ENCODE measurements at regions not wholly inside any gene's neighbourhood (a gene's known extent, or its start where the extent isn't known, plus 50 kb on each side); places are given as distances from the start of the nearest gene placed in this dataset.

DNA sequence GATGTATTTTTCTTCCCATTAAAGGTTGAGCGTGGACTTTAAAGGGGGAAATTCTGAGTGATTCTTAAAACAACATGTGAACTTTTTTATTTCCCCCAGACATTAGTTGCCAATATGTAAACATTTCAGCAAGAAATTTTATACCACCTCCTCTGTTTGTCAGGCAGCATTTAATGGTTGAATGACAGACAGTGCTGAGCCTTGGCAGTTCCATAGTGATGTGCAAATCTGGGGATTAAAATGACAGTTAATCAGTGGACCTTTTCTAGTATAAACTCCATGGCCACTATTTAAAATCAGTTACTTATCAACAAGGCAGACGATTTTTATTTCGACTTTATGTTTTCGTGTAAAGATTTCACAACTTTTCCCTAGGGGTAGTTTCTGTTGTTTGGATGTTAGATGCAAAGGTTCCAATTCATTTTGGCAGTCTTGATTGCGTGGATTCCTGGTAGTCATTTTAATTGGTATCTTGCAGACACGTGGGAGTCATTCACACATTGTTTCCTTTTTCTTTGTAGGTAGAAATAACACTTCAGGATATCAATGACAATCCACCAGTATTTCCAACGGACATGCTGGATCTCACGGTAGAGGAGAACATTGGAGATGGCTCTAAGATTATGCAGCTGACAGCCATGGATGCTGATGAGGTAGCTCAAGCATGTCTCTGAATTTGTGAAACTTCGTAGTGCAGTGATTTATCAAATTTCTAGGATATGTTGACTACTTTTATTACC, 83.7 kb downstream of the FAT4 start:
- no peaks in the 10 kb centered on the region for H3K4me1 Mint-ChIP-seq
- H2AFZ ChIP-seq (ENCODE audit: insufficient read depth, low read depth, low read length, poor library complexity, severe bottlenecking) = no peak overlapping the region

DNA sequence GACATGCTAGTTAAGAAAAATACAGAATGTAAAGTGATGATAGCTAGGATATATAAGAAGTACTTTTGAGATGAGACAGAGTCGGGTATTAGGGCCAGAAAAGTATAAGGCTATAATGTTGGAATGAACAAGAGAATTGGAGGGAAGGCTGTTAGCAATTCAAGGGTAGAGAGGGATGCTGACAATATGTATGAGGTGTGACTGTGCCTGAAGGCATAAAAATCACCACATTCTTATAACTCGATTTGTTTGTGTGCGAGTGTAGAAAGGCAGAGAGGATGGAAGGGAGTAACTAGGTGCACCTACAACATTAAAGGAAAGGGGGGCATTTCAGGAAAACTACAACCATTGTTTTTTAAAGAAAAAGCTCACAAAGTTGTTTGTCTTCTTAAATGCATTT, 86.0 kb downstream of the FAT4 start:
- intact Hi-C loops (cut with micrococcal nuclease) = no loop called here
- H3K9me3 ChIP-seq (ENCODE audit: control extremely low read depth in 1 of 3, control insufficient read depth in 2 of 3, insufficient read depth in 1 of 3, low read length in 2 of 3) = no peaks in the 10 kb centered on the region
- POLR2A ChIA-PET = no interaction called here

More for the DNA sequence above, 83.7 kb downstream of the FAT4 start:
- ChIA-PET POLR2A (no interaction called here), CTCF (no interaction called here)
- no peak for TF ChIP-seq EZH2 (IDR thresholded peaks at IDR 0.05; ENCODE audit: borderline replicate concordance, insufficient read depth, low read depth, low read length, poor library complexity, severe bottlenecking)
- TF ChIP-seq, protein P1, sequence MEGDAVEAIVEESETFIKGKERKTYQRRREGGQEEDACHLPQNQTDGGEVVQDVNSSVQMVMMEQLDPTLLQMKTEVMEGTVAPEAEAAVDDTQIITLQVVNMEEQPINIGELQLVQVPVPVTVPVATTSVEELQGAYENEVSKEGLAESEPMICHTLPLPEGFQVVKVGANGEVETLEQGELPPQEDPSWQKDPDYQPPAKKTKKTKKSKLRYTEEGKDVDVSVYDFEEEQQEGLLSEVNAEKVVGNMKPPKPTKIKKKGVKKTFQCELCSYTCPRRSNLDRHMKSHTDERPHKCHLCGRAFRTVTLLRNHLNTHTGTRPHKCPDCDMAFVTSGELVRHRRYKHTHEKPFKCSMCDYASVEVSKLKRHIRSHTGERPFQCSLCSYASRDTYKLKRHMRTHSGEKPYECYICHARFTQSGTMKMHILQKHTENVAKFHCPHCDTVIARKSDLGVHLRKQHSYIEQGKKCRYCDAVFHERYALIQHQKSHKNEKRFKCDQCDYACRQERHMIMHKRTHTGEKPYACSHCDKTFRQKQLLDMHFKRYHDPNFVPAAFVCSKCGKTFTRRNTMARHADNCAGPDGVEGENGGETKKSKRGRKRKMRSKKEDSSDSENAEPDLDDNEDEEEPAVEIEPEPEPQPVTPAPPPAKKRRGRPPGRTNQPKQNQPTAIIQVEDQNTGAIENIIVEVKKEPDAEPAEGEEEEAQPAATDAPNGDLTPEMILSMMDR (IDR thresholded peaks at IDR 0.05) = no peak
- H3K9me3 ChIP-seq (ENCODE audit: control extremely low read depth in 1 of 3, control insufficient read depth in 2 of 3, insufficient read depth in 1 of 3, low read length in 2 of 3) = no peaks in the 10 kb centered on the region
- ATAC-seq (ENCODE audit: low read depth) = no peak
- no peaks in the 10 kb centered on the region for H3K36me3 ChIP-seq (replicated peaks in 1 of 2; ENCODE audit: control extremely low read depth in 1 of 2, control insufficient read depth in 1 of 2, extremely low read depth in 1 of 2, insufficient read depth in 2 of 2, low read length in 1 of 2)
- no peak overlapping the region for H3K9ac ChIP-seq (ENCODE audit: low read length)
- no peaks in the 10 kb centered on the region for H3K4me1 ChIP-seq (ENCODE audit: control insufficient read depth in 2 of 2, insufficient read depth in 2 of 2, low read length in 2 of 2)
- no peak overlapping the region for H3K27ac Mint-ChIP-seq
- no peaks in the 10 kb centered on the region for H3K9me3 Mint-ChIP-seq (ENCODE audit: insufficient read depth)
- no peaks in the 10 kb centered on the region for H3K79me2 ChIP-seq (ENCODE audit: control insufficient read depth, insufficient read depth, low read length)
- no peak overlapping the region for H3K4me3 ChIP-seq (ENCODE audit: control extremely low read depth in 1 of 5, extremely low read depth in 1 of 5, insufficient read depth in 1 of 5, low read depth in 2 of 5, low read length in 4 of 5)
- H3K4me2 ChIP-seq (replicated peaks; ENCODE audit: low read depth, low read length, poor library complexity, severe bottlenecking) = no peak overlapping the region
- intact Hi-C loops (cut with micrococcal nuclease) = no loop called here
- H3K27ac ChIP-seq (ENCODE audit: low read length in 2 of 2) = no peak overlapping the region
- DNase-seq = no peak
- WGBS (ENCODE audit: insufficient coverage) = 60% methylated on average over 1 of the region's 9 CpGs
- no peaks in the 10 kb centered on the region for H3K27me3 Mint-ChIP-seq
- H4K20me1 ChIP-seq (ENCODE audit: control insufficient read depth, insufficient read depth, low read length, poor library complexity, severe bottlenecking) = no peaks in the 10 kb centered on the region
- H3K4me3 Mint-ChIP-seq = no peak overlapping the region
- H3K27me3 ChIP-seq (replicated peaks in 1 of 4; ENCODE audit: control extremely low read depth in 1 of 4, control insufficient read depth in 3 of 4, insufficient read depth in 4 of 4, low read length in 3 of 4) = no peaks in the 10 kb centered on the region

More for the DNA sequence above, 86.0 kb downstream of the FAT4 start:
- no peaks in the 10 kb centered on the region for H3K4me1 ChIP-seq (ENCODE audit: control insufficient read depth in 2 of 2, insufficient read depth in 2 of 2, low read length in 2 of 2)
- Mint-ChIP-seq H3K27ac (no peak overlapping the region), H3K4me3 (no peak overlapping the region), H3K27me3 (no peaks in the 10 kb centered on the region), H3K9me3 (ENCODE audit: insufficient read depth) (no peaks in the 10 kb centered on the region), H3K4me1 (no peaks in the 10 kb centered on the region)
- no peak overlapping the region for H3K4me2 ChIP-seq (replicated peaks; ENCODE audit: low read depth, low read length, poor library complexity, severe bottlenecking)
- H3K4me3 ChIP-seq (ENCODE audit: control extremely low read depth in 1 of 5, extremely low read depth in 1 of 5, insufficient read depth in 1 of 5, low read depth in 2 of 5, low read length in 4 of 5) = no peak overlapping the region
- no peaks in the 10 kb centered on the region for H4K20me1 ChIP-seq (ENCODE audit: control insufficient read depth, insufficient read depth, low read length, poor library complexity, severe bottlenecking)
- no peak for TF ChIP-seq EZH2 (IDR thresholded peaks at IDR 0.05; ENCODE audit: borderline replicate concordance, insufficient read depth, low read depth, low read length, poor library complexity, severe bottlenecking)
- TF ChIP-seq, protein P1 (IDR thresholded peaks at IDR 0.05) = no peak
- no CpG with 5 or more reads among the region's 3 CpGs for WGBS (ENCODE audit: insufficient coverage)
- no peaks in the 10 kb centered on the region for H3K36me3 ChIP-seq (replicated peaks in 1 of 2; ENCODE audit: control extremely low read depth in 1 of 2, control insufficient read depth in 1 of 2, extremely low read depth in 1 of 2, insufficient read depth in 2 of 2, low read length in 1 of 2)
- no peaks in the 10 kb centered on the region for H3K27me3 ChIP-seq (replicated peaks in 1 of 4; ENCODE audit: control extremely low read depth in 1 of 4, control insufficient read depth in 3 of 4, insufficient read depth in 4 of 4, low read length in 3 of 4)
- H3K79me2 ChIP-seq (ENCODE audit: control insufficient read depth, insufficient read depth, low read length) = no peaks in the 10 kb centered on the region
- CTCF ChIA-PET = no interaction called here
- H2AFZ ChIP-seq (ENCODE audit: insufficient read depth, low read depth, low read length, poor library complexity, severe bottlenecking) = no peak overlapping the region
- no peak for ATAC-seq (ENCODE audit: low read depth)
- no peak for DNase-seq
- no peak overlapping the region for H3K9ac ChIP-seq (ENCODE audit: low read length)
- H3K27ac ChIP-seq (ENCODE audit: low read length in 2 of 2) = no peak overlapping the region

Measured in B cell (primary cell).